C4-2B (cell line): ENCODE measurements at regions not wholly inside any gene's neighbourhood (a gene's known extent, or its start where the extent isn't known, plus 50 kb on each side); places are given as distances from the start of the nearest gene placed in this dataset.

ENCODE experiments used
- ZFX ChIP-seq: fragments of 450-650 bp; IDR thresholded peaks from 2 replicates; pipeline ENCODE4 v1.6.1; 2017
- TF ChIP-seq, protein P1 (sequence below): fragments of 450-650 bp; conservative IDR thresholded peaks from 2 replicates; pipeline ENCODE4 v1.5.1; 2017; ENCODE audit warnings: mild to moderate bottlenecking

DNA sequence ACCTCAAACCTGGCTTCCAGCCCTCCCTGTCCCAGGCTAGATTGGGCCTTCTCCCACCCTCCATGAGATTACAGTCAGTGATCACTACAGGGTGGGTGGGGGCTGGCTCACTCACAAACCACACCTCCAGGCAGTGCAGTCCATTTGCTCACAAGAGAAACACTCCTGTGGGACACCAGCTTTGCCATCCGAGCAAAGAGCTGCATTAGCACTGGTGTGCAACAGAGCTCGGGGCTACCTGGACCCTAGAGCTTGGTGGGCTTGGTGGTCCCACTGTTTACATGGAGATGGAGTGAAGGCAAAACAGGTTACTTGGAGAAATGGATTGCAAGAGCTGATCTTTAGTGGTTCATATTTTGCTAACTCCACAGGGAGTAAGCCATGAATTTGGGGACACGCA is 451.7 kb upstream of the ZMIZ1 start:
- no peak for TF ChIP-seq ZFX
- TF ChIP-seq, protein P1, sequence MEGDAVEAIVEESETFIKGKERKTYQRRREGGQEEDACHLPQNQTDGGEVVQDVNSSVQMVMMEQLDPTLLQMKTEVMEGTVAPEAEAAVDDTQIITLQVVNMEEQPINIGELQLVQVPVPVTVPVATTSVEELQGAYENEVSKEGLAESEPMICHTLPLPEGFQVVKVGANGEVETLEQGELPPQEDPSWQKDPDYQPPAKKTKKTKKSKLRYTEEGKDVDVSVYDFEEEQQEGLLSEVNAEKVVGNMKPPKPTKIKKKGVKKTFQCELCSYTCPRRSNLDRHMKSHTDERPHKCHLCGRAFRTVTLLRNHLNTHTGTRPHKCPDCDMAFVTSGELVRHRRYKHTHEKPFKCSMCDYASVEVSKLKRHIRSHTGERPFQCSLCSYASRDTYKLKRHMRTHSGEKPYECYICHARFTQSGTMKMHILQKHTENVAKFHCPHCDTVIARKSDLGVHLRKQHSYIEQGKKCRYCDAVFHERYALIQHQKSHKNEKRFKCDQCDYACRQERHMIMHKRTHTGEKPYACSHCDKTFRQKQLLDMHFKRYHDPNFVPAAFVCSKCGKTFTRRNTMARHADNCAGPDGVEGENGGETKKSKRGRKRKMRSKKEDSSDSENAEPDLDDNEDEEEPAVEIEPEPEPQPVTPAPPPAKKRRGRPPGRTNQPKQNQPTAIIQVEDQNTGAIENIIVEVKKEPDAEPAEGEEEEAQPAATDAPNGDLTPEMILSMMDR, result no peak
